ENCODE measurements at regions not wholly inside any gene's neighbourhood (a gene's known extent, or its start where the extent isn't known, plus 50 kb on each side); places are given as distances from the start of the nearest gene placed in this dataset.
"Not testable (repeated sequence)": the region's sequence is repeated elsewhere in the genome, so short reads cannot be mapped to it uniquely, and the experiment has no call there.

DNA sequence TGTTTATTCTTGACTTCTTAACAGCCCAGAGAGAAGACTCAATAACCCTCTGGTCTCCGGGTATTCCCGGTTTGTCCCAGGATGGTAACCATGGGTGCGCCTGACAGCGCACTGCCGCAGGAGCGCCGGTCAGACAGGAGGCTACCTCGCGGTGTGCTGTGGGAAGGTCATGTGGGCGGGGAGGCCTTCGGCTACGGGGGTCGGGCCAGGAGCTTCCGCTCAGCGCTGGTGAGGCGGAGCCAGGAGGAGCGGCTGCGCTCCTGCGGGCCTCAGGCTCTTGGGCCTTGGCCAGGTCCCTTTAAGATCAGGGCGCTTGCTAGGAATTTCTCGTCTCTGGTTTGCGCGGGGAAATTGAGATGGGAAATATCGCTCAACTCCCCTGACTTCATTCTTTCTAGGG, 182.3 kb upstream of the NDN start:
- peak; percentile 5 for DNase-seq (ENCODE audit: low read depth, low spot score)
- TF ChIP-seq, protein P1, sequence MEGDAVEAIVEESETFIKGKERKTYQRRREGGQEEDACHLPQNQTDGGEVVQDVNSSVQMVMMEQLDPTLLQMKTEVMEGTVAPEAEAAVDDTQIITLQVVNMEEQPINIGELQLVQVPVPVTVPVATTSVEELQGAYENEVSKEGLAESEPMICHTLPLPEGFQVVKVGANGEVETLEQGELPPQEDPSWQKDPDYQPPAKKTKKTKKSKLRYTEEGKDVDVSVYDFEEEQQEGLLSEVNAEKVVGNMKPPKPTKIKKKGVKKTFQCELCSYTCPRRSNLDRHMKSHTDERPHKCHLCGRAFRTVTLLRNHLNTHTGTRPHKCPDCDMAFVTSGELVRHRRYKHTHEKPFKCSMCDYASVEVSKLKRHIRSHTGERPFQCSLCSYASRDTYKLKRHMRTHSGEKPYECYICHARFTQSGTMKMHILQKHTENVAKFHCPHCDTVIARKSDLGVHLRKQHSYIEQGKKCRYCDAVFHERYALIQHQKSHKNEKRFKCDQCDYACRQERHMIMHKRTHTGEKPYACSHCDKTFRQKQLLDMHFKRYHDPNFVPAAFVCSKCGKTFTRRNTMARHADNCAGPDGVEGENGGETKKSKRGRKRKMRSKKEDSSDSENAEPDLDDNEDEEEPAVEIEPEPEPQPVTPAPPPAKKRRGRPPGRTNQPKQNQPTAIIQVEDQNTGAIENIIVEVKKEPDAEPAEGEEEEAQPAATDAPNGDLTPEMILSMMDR (IDR thresholded peaks at IDR 0.05; ENCODE audit: low read depth, low read length), result no peak
- no peak overlapping the region for H3K4me3 ChIP-seq (ENCODE audit: low read depth, low read length)
- in situ Hi-C loops (cut with HindIII; ENCODE audit: low sequenced_read_pairs), result no loop called here

DNA sequence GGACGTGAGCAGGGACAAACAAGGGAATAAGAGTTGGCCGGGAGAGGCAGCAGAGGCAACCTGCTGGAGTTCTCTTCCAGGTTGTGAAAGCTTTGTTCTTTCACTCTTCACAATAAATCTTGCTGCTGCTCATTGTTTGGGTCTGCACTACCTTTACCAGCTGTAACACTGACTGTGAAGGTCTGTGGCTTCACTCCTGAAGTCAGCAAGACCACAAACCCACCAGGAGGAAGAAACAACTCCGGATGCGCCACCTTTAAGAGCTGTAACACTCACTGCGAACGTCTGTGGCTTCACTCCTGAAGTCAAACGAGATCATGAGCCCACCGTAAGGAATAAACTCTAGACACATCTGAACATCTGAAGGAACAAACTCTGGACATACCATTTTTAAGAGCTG, 186.5 kb upstream of the NDN start:
- H3K4me3 ChIP-seq (ENCODE audit: low read depth, low read length); in situ Hi-C loops (cut with HindIII; ENCODE audit: low sequenced_read_pairs); DNase-seq (ENCODE audit: low read depth, low spot score): not testable (repeated sequence)

DNA sequence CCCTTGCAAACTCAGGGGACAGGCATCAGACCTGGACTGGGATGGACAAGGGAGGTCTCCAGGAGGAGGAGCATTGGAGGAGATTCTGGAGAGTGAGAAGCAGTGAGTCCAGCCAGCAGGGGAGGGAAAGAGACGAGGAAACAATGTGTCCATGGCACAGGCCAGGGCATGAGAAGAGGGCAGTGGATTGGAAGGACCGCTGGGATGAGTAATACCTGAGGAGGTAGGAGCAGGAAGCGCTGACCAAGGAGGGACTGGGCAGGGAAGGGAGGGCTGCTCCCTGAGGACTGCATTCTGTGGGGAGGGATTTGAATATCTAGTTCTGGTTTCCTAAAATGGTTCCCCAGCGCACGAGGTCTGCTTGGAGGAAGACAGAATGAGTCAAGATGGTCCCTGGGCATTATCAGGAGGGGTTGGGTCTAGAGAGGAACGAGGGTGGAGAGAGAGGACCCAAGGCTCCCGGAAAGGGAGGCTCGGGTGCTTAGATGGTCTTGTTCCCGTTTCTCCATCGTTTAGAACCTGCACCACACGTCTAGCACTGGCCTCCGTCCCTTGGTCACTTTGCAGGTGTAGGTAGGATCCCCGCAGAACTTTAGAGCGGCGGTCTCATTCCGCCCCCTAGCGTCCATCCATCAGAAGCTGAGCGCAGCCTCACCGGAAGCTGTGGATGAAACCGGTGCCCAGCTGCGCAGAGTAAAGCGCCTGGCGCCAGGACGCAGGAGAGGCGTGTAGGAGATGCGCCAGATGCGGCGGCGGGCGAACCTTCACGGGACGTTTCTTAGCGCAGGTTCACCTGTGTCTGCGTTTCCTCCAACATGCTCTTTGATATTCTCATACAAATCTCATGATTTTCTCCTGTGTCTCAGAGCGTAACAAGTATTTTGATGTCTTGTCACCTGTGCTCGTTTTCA, 190.7 kb upstream of the NDN start:
- in situ Hi-C loops (cut with HindIII; ENCODE audit: low sequenced_read_pairs), result no loop called here
- DNase-seq (ENCODE audit: low read depth, low spot score), result no peak
- TF ChIP-seq, protein P1 (IDR thresholded peaks at IDR 0.05; ENCODE audit: low read depth, low read length), result peak; percentile 51

GRCh38 chr15:23881291-23881690, 194.2 kb upstream of the NDN start:
- H3K4me3 ChIP-seq (ENCODE audit: low read depth, low read length), result no peak overlapping the region
- no peak for DNase-seq (ENCODE audit: low read depth, low spot score)
- TF ChIP-seq, protein P1 (IDR thresholded peaks at IDR 0.05; ENCODE audit: low read depth, low read length), result no peak
- in situ Hi-C loops (cut with HindIII; ENCODE audit: low sequenced_read_pairs), result no loop called here

More for the DNA sequence above, 190.7 kb upstream of the NDN start:
- no peak overlapping the region for H3K4me3 ChIP-seq (ENCODE audit: low read depth, low read length)

- TF ChIP-seq, protein P1 (IDR thresholded peaks at IDR 0.05; ENCODE audit: low read depth, low read length), result no peak
- no peak overlapping the region for H3K4me3 ChIP-seq (ENCODE audit: low read depth, low read length)
- DNase-seq (ENCODE audit: low read depth, low spot score), result no peak
- in situ Hi-C loops (cut with HindIII; ENCODE audit: low sequenced_read_pairs), result no loop called here
Observed at GRCh38 chr15:23890218-23890617, 203.1 kb upstream of the NDN start.

DNA sequence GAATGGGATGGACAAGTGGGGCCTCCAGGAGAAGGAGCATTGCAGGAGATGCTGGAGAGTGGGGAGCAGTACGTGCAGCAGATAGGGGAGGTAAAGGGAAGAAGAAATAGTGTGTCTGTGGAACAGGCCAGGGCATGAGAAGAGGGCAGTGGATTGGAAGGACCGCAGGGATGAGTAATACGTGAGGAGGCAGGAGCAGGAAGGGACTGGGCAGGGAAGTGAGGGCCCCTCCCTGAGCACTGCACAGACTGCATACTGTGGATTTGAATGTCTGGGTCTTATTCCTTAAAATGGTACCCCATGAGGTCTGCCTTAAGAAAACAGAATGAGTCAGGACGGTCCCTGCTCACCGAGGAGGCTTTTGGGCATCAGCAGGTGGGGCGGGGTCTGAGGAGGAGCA, 210.0 kb upstream of the NDN start:
- in situ Hi-C loops (cut with HindIII; ENCODE audit: low sequenced_read_pairs), result no loop called here
- DNase-seq (ENCODE audit: low read depth, low spot score), result no peak
- TF ChIP-seq, protein P1 (IDR thresholded peaks at IDR 0.05; ENCODE audit: low read depth, low read length), result no peak
- no peak overlapping the region for H3K4me3 ChIP-seq (ENCODE audit: low read depth, low read length)

DNA sequence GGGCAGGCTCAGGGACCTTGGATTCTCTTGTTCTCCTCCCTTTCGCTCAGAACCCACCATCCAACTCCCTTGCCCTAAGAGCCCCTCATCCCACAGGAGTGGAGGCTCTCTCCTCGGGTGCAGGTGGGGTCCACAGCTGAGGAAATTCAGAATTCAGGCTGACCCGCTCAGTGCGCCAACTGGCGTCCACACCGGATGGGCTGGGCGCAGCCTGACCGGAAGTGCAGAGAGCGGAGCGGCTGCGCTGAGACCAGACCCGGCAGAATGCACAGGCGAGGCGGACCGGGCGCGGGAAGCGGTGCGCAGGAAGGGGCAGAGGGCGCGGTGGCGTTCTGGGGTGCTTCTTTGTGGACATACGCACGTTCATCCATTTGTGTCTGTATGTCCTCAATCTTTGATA, 210.4 kb upstream of the NDN start:
- peak overlapping the region; percentile 4 for H3K4me3 ChIP-seq (ENCODE audit: low read depth, low read length)
- TF ChIP-seq, protein P1 (IDR thresholded peaks at IDR 0.05; ENCODE audit: low read depth, low read length), result no peak
- DNase-seq (ENCODE audit: low read depth, low spot score), result no peak
- in situ Hi-C loops (cut with HindIII; ENCODE audit: low sequenced_read_pairs), result no loop called here
